Stimulated activated naive B cell treated with anti-CD40 and anti-IgM and Interleukin-4, amounts not matched to agents 10 μg/mL and 1 μg/mL and 100 μg/mL, for 72 hours (primary cell): ENCODE measurements at regions not wholly inside any gene's neighbourhood (a gene's known extent, or its start where the extent isn't known, plus 50 kb on each side); places are given as distances from the start of the nearest gene placed in this dataset.
"Not testable (repeated sequence)": the region's sequence is repeated elsewhere in the genome, so short reads cannot be mapped to it uniquely, and the experiment has no call there.

ENCODE experiments used
- ATAC-seq, 2 donors: fragments of 150-1000 bp; cut with Tn5 transposase; replicated peaks; 2 replicates each; pipeline ENCODE4 v1.10.0; 2021; ENCODE audit warnings: moderate library complexity in 1 of 2
- DNase-seq: peaks from one replicate; pipeline ENCODE4 v3.0.0; 2021
- H3K27ac Mint-ChIP-seq: one replicate; pipeline ENCODE4 v1.8.0; 2022; ENCODE audit warnings: mild to moderate bottlenecking, mixed read lengths
- H3K27me3 Mint-ChIP-seq, 2 donors: one replicate each; pipeline ENCODE4 v1.8.0; 2022; ENCODE audit warnings: mixed read lengths in 2 of 2
- H3K36me3 Mint-ChIP-seq, 2 donors: one replicate each; pipeline ENCODE4 v1.8.0; 2022; ENCODE audit warnings: mixed read lengths in 2 of 2, mild to moderate bottlenecking in 1 of 2
- H3K4me1 Mint-ChIP-seq, 2 donors: one replicate each; pipeline ENCODE4 v1.8.0; 2022; ENCODE audit warnings: mixed read lengths in 2 of 2, mild to moderate bottlenecking in 1 of 2
- H3K4me3 Mint-ChIP-seq, 2 donors: one replicate each; pipeline ENCODE4 v1.8.0; 2022; ENCODE audit warnings: mild to moderate bottlenecking in 2 of 2, mixed read lengths in 2 of 2, moderate library complexity in 1 of 2
- H3K9me3 Mint-ChIP-seq, 2 donors: one replicate each; pipeline ENCODE4 v1.8.0; 2022; ENCODE audit warnings: mixed read lengths in 2 of 2, mild to moderate bottlenecking in 1 of 2

DNA sequence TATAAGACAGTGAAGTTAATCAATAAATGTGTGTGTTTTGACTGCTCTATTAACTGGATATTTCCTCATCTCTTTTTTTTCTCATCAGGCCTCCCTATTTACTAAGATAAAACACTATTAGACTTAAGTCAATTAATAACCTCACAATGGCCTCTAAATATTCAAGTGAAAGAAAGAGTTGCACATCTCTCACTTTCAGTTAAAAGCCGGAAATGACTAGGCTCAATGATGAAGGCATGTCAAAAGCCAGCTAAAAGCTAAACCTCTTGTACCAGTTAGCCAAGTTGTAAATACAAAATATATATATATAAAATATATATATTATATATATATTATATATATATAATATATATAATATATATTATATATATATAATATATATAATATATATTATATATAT, 127.0 kb upstream of the MEOX2 start:
- DNase-seq, result no peak
- Mint-ChIP-seq H3K4me1 (no peaks in the 10 kb centered on the region), H3K4me3 (no peak overlapping the region), H3K27me3 (no peaks in the 10 kb centered on the region), H3K9me3 (peaks cover 0 to 8% of the 10 kb centered on the region in 2 donors), H3K27ac (no peak overlapping the region), H3K36me3 (no peaks in the 10 kb centered on the region)
- ATAC-seq, result no peak

GRCh38 chr7:15810383-15810782, 123.9 kb upstream of the MEOX2 start:
- not testable (repeated sequence) for H3K36me3 Mint-ChIP-seq, DNase-seq, H3K27ac Mint-ChIP-seq, H3K4me1 Mint-ChIP-seq, ATAC-seq, H3K27me3 Mint-ChIP-seq, H3K4me3 Mint-ChIP-seq, H3K9me3 Mint-ChIP-seq

DNA sequence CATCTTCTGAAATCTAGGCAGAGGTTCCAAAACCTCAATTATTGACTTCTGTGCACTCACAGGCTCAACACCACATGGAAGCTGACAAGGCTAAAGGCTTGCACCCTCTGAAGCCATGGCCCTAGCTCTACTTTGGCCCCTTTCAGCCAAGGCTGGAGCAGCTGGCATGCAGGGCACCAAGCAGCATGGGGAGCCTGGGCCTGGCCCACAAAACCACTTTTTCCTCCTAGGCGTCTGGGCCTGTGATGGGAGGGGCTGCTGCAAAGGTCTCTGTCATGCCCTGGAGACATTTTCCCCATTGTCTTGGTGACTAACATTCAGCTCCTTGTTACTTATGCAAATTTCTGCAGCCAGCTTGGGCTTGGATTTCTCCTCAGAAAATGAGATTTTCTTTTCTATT, 123.5 kb upstream of the MEOX2 start:
- DNase-seq, H3K4me3 Mint-ChIP-seq, H3K4me1 Mint-ChIP-seq, H3K36me3 Mint-ChIP-seq, H3K27me3 Mint-ChIP-seq, ATAC-seq, H3K9me3 Mint-ChIP-seq, H3K27ac Mint-ChIP-seq: not testable (repeated sequence)

GRCh38 chr7:15805891-15806290, 119.4 kb upstream of the MEOX2 start:
- Mint-ChIP-seq H3K36me3 (no peaks in the 10 kb centered on the region), H3K27ac (no peak overlapping the region), H3K4me3 (no peak overlapping the region), H3K27me3 (no peaks in the 10 kb centered on the region), H3K9me3 (peaks cover 0 to 8% of the 10 kb centered on the region in 2 donors), H3K4me1 (no peaks in the 10 kb centered on the region)
- DNase-seq (no peak), ATAC-seq (no peak)

- H3K9me3 Mint-ChIP-seq, result no peaks in the 10 kb centered on the region
- H3K27ac Mint-ChIP-seq, result no peak overlapping the region
- ATAC-seq, result no peak
- DNase-seq, result no peak
- no peaks in the 10 kb centered on the region for H3K4me1 Mint-ChIP-seq
- H3K4me3 Mint-ChIP-seq, result no peak overlapping the region
- no peaks in the 10 kb centered on the region for H3K36me3 Mint-ChIP-seq
- H3K27me3 Mint-ChIP-seq, result no peaks in the 10 kb centered on the region
Measured at GRCh38 chr7:15802425-15802824, 115.9 kb upstream of the MEOX2 start.

DNA sequence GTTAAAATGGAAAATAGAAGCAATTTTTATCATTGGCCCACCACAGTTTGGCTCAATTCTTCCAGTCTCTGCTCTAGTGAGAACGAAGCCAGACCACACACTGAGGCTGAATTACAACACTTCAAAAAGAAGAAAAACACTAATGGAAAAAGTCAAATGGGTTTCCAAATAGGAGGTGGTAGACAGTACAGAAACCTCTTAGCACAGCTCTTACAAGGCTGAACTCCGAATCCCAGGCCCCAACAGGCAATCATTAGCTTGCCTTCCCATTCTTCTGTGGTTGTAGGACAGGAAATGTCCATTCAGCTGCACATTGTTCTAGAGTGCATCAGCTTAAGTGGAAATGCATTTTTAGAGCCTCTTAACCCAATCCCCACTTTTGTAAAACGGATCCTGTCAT, 115.1 kb upstream of the MEOX2 start:
- Mint-ChIP-seq H3K9me3 (no peaks in the 10 kb centered on the region), H3K27me3 (no peaks in the 10 kb centered on the region), H3K36me3 (no peaks in the 10 kb centered on the region), H3K4me1 (no peaks in the 10 kb centered on the region), H3K4me3 (no peak overlapping the region), H3K27ac (no peak overlapping the region)
- DNase-seq, result no peak
- no peak for ATAC-seq

DNA sequence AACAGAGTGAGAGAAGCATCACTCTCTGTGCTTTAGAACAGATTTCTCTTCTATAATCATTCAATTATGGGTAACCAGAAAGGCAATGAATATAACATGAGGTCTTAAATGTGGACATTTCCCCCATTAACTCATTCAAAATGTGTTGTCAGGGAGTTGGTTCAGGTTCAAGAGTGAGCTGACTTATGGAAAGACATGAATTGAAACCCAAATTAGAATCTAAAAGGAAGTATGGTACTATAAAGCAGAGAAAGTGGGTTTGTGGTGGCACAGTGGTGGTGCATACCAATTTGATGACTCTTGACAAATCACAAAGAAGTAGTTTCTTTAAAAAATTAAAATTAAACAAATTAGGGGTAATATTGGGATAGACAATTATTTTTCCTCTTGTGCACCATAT, 114.6 kb upstream of the MEOX2 start:
- Mint-ChIP-seq H3K36me3 (no peaks in the 10 kb centered on the region), H3K27ac (no peak overlapping the region), H3K9me3 (no peaks in the 10 kb centered on the region), H3K4me1 (no peaks in the 10 kb centered on the region), H3K4me3 (no peak overlapping the region), H3K27me3 (no peaks in the 10 kb centered on the region)
- ATAC-seq (no peak), DNase-seq (no peak)

- no peaks in the 10 kb centered on the region for H3K27me3 Mint-ChIP-seq
- no peaks in the 10 kb centered on the region for H3K4me1 Mint-ChIP-seq
- no peak overlapping the region for H3K4me3 Mint-ChIP-seq
- DNase-seq (no peak), ATAC-seq (no peak)
- H3K9me3 Mint-ChIP-seq, result no peaks in the 10 kb centered on the region
- H3K36me3 Mint-ChIP-seq, result no peaks in the 10 kb centered on the region
- no peak overlapping the region for H3K27ac Mint-ChIP-seq
Measured at GRCh38 chr7:15798081-15798480, 111.6 kb upstream of the MEOX2 start.

DNA sequence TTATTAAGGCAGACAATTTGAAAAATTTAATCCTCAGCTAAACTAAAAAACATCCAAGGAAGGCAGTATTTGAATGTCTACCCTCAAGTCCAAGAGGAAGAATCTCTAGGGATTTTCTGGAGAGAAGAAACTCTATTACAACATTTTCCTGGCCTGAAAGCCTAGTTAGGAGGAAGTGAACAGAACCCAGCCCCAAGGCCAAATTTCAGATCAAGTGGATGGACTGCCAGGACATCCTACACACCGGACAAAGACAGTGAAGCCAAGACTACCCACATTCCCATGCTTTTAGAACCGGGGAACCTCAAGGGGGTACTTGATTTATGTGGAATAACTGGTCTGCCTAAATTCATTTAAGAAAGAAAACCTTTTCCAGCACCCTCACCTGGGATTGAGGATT, 108.9 kb upstream of the MEOX2 start:
- H3K36me3 Mint-ChIP-seq, result no peaks in the 10 kb centered on the region
- H3K27ac Mint-ChIP-seq, result no peak overlapping the region
- ATAC-seq (no peak), DNase-seq (no peak)
- no peak overlapping the region for H3K4me3 Mint-ChIP-seq
- no peaks in the 10 kb centered on the region for H3K4me1 Mint-ChIP-seq
- H3K9me3 Mint-ChIP-seq, result no peaks in the 10 kb centered on the region
- H3K27me3 Mint-ChIP-seq, result no peaks in the 10 kb centered on the region

- Mint-ChIP-seq H3K4me1 (no peaks in the 10 kb centered on the region), H3K27ac (no peak overlapping the region), H3K4me3 (no peak overlapping the region), H3K36me3 (no peaks in the 10 kb centered on the region), H3K9me3 (no peaks in the 10 kb centered on the region), H3K27me3 (no peaks in the 10 kb centered on the region)
- ATAC-seq (no peak), DNase-seq (no peak)
Measured at GRCh38 chr7:15794801-15795200, 108.3 kb upstream of the MEOX2 start.

- H3K36me3 Mint-ChIP-seq, result no peaks in the 10 kb centered on the region
- ATAC-seq, result no peak
- DNase-seq, result no peak
- H3K27me3 Mint-ChIP-seq, result no peaks in the 10 kb centered on the region
- H3K4me1 Mint-ChIP-seq, result no peaks in the 10 kb centered on the region
- H3K4me3 Mint-ChIP-seq, result no peak overlapping the region
- H3K9me3 Mint-ChIP-seq, result peaks cover 0 to 2% of the 10 kb centered on the region in 2 donors
- H3K27ac Mint-ChIP-seq, result no peak overlapping the region
Measured at GRCh38 chr7:15784694-15785030, 98.2 kb upstream of the MEOX2 start.

GRCh38 chr7:15783987-15784693, 97.7 kb upstream of the MEOX2 start:
- DNase-seq (no peak), ATAC-seq (no peak)
- Mint-ChIP-seq H3K4me3 (no peak overlapping the region), H3K36me3 (no peaks in the 10 kb centered on the region), H3K4me1 (no peaks in the 10 kb centered on the region), H3K27ac (no peak overlapping the region), H3K27me3 (no peaks in the 10 kb centered on the region), H3K9me3 (peaks cover 0 to 2% of the 10 kb centered on the region in 2 donors)

DNA sequence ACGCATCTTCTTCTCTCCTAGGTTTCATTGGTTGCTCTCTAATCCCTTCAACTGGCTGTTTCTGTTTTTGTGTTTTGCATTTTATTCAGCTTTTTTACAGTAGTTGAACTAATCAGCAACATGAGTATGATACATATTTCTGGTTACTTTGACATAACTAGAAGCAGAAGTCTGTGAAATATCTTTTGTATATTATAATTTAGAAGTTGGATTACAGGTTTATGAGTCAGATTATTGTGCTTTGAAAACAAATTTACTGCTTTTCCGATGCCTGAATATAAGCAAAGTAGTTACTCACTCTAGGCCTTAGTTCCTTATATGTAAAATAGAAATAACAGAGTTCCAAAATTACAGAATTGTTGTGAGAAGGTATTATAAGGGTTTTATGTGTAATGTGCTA, 96.2 kb upstream of the MEOX2 start:
- Mint-ChIP-seq H3K27me3 (no peaks in the 10 kb centered on the region), H3K4me3 (no peak overlapping the region)
- no peak for ATAC-seq

GRCh38 chr7:15781944-15782343, 95.5 kb upstream of the MEOX2 start:
- Mint-ChIP-seq H3K36me3 (no peaks in the 10 kb centered on the region), H3K4me1 (no peaks in the 10 kb centered on the region), H3K9me3 (no peaks in the 10 kb centered on the region), H3K4me3 (no peak overlapping the region), H3K27ac (no peak overlapping the region), H3K27me3 (no peaks in the 10 kb centered on the region)
- ATAC-seq (no peak), DNase-seq (no peak)

More for the DNA sequence above, 96.2 kb upstream of the MEOX2 start:
- H3K4me1 Mint-ChIP-seq, result no peaks in the 10 kb centered on the region
- H3K27ac Mint-ChIP-seq, result no peak overlapping the region
- no peaks in the 10 kb centered on the region for H3K9me3 Mint-ChIP-seq
- no peaks in the 10 kb centered on the region for H3K36me3 Mint-ChIP-seq
- no peak for DNase-seq

DNA sequence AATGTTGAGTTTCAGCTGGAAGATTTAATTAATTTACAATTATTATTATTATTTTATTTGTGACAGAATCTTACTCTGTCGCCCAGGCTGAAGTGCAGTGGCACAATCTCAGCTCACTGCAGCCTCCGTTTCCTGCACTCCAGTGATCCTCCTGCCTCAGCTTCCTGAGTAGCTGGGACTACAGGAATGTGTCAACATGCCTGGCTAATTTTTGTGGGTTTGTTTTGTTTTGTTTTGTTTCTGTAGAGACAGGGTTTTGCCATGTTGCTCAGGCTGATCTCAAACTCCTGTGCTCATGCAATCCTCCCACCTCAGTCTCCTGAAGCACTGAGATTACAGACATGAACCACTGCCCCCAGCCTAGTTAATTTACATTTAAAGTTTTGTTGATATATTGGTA, 93.8 kb upstream of the MEOX2 start:
- no peaks in the 10 kb centered on the region for H3K27me3 Mint-ChIP-seq
- no peak for ATAC-seq
- H3K4me3 Mint-ChIP-seq, result no peak overlapping the region
- H3K9me3 Mint-ChIP-seq, result no peaks in the 10 kb centered on the region
- H3K36me3 Mint-ChIP-seq, result no peaks in the 10 kb centered on the region
- H3K27ac Mint-ChIP-seq, result no peak overlapping the region
- no peak for DNase-seq
- no peaks in the 10 kb centered on the region for H3K4me1 Mint-ChIP-seq

DNA sequence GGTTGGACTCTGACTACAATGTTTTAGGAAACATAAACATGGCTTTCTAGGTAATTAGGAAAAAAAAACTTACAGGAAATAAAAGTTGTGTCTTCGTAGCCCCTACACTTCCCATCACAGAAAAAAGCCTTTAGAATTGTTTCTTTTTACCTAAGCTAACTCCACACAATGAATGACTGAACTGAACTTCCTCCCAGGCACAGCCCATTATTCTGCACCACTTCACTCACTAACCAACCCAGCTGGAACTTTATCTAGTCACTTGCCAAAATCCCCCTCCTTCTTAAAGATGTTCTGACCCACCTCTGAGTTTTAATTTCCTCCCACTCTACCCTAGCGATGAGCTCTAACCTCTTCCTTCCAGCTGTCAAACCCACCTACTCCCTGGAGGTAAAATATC, 91.7 kb upstream of the MEOX2 start:
- H3K9me3 Mint-ChIP-seq, result peaks cover 1 to 3% of the 10 kb centered on the region in 2 donors
- no peaks in the 10 kb centered on the region for H3K27me3 Mint-ChIP-seq
- H3K27ac Mint-ChIP-seq, result no peak overlapping the region
- H3K36me3 Mint-ChIP-seq, result no peaks in the 10 kb centered on the region
- no peak for DNase-seq
- H3K4me1 Mint-ChIP-seq, result no peaks in the 10 kb centered on the region
- ATAC-seq, result no peak
- H3K4me3 Mint-ChIP-seq, result no peak overlapping the region
